Fibroblast of villous mesenchyme (primary cell): ENCODE measurements at regions not wholly inside any gene's neighbourhood (a gene's known extent, or its start where the extent isn't known, plus 50 kb on each side); places are given as distances from the start of the nearest gene placed in this dataset. TPM values are rescaled to one million over a fixed set of nuclear protein-coding genes. Genes with fewer than 3 reads are reported as not detected.
"Not testable (repeated sequence)": the region's sequence is repeated elsewhere in the genome, so short reads cannot be mapped to it uniquely, and the experiment has no call there.

ENCODE experiments used
- DNase-seq: peaks from one replicate; pipeline ENCODE4 v3.0.0-alpha.2; 2010; ENCODE audit warnings: low read depth
- H3K4me3 ChIP-seq: 2 replicates; pipeline ENCODE4 v1.5.1; 2011; ENCODE audit warnings: low read depth, mild to moderate bottlenecking, low read length
- small RNA-seq: library from RNA; depleted of rRNA; stranded (forward); fragments of <200 nt; gene quantifications from one replicate; pipeline ENCODE3, GENCODE V24; 2012
- TF ChIP-seq, protein P1 (sequence below): IDR thresholded peaks from 2 replicates; pipeline ENCODE4 v1.5.1; 2012; ENCODE audit warnings: low read depth, mild to moderate bottlenecking, low read length; ENCODE audit not compliant: insufficient read depth

DNA sequence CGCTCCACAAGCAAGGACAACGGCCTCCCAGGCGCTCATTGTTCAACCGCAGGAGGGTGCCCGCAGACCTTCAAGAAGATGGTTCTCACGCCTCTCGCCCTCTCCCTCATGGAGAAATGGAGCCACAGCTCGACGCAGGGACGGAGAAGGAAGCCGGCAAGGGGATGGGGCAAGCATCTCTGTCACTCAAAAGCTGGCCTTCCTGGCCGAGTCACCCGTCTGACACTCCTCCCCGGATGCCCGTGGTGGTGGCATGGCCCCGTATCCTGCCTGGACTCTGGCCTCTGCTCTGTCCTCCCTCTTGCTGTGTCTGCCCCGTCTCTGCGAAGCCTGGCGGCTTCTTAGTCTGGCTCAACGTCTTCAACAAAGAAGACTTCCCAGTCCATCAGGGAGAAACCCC, 1405.7 kb upstream of the PCDH10 start:
- H3K4me3 ChIP-seq: not testable (repeated sequence)

DNA sequence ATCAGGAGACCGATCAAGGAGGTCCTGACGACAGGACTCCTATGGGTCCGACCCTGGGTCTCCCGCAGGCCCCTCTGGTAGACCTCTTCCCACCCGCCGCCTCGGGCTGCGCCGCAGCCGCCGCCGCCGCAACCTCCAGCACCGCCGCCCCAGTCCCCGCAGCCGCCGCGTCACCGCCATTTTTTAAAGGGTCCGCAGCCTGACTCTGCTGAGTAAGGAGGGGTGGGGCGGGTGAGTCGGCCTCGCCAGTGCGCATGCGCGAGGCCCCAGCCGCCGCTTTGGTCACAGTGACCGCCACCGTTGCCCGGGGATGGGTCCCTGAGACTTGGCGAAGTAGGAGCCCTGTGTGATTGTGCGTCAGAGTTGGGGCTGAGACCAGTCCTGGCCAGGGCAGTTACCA, 1401.9 kb upstream of the PCDH10 start:
- not testable (repeated sequence) for H3K4me3 ChIP-seq, DNase-seq

More for the DNA sequence above, 1405.7 kb upstream of the PCDH10 start:
- DNase-seq: not testable (repeated sequence)

DNA sequence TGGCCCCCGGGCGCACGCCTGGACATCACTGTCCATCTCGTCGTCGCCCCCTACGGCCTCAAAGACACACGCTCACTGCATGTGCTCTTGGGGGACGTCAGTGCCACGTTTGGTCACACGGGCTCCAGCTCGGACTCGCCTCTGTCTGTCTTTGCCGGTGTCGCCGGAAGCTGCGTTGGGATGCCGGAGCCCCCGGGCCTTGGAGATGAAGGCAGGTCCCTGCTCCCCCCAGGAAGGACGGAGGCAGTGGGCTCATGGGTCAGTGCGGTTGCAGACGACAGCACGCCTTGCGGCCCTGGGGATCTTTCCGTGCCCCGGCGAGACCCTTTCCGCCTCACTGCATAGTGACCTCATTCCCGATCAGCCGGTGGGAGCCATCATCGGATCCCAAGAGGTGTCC, 1399.9 kb upstream of the PCDH10 start:
- not testable (repeated sequence) for H3K4me3 ChIP-seq, DNase-seq

DNA sequence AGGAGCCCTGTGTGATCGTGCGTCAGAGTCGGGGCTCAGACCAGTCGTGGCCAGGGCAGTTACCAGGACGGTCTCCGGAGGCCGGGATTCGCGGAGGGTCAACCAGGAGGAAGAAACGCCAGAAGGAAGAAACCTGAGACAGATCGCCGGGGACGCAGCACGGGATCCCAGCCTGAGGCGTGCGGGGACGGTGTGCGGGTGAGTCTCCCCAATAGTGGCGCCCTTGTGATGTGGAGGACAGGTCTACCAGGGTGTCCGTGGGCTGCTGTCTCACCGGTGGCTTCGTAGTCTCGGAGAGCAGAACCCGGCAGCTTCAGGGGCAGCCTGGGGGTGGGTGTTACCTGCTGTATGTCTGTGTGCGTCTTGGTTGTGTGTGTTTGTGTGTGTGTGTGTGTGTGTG, 1399.1 kb upstream of the PCDH10 start:
- H3K4me3 ChIP-seq, DNase-seq: not testable (repeated sequence)

DNA sequence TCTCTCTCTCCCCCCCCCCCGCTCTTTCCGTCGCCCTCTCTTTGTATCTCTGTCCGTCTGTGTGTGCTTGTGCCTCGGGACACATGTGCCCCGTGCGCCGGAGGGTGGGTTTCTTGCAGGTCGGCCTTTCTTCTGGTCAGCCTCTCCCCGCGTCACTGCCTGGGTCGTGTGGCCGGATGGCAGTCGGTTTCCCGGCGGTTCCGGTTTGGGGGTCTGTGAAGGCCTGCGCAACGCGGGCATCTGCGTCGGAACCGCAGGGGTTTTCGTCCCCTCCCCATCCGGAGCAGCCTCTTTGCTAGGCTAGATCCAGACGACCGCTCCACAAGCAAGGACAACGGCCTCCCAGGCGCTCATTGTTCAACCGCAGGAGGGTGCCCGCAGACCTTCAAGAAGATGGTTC, 1398.6 kb upstream of the PCDH10 start:
- DNase-seq: not testable (repeated sequence)

DNA sequence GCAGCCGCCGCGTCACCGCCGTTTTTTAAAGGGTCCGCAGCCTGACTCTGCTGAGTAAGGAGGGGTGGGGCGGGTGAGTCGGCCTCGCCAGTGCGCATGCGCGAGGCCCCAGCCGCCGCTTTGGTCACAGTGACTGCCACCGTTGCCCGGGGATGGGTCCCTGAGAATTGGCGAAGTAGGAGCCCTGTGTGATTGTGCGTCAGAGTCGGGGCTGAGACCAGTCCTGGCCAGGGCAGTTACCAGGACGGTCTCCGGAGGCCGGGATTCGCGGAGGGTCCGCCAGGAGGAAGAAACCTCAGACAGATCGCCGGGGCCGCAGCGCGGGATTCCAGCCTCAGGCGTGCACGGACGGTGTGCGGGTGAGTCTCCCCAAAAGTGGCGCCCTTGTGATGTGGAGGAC, 1386.9 kb upstream of the PCDH10 start:
- peak; percentile 8 for DNase-seq
- H3K4me3 ChIP-seq: peak overlapping the region; percentile 47

More for the DNA sequence above, 1398.6 kb upstream of the PCDH10 start:
- not testable (repeated sequence) for H3K4me3 ChIP-seq

DNA sequence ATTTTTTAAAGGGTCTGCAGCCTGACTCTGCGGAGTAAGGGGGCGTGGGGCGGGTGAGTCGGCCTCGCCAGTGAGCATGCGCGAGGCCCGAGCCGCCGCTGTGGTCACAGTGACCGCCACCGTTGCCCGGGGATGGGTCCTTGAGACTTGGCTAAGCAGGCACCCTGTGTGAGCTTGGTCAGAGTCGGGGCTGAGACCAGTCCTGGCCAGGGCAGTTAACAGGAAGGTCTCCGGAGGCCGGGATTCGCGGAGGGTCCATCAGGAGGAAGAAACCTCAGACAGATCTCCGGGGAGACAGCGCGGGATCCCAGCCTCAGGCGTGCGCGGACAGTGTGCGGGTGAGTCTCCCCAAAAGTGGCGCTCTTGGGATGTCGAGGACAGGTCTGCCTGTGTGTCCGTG, 1384.4 kb upstream of the PCDH10 start:
- no peak overlapping the region for H3K4me3 ChIP-seq
- TF ChIP-seq, protein P1, sequence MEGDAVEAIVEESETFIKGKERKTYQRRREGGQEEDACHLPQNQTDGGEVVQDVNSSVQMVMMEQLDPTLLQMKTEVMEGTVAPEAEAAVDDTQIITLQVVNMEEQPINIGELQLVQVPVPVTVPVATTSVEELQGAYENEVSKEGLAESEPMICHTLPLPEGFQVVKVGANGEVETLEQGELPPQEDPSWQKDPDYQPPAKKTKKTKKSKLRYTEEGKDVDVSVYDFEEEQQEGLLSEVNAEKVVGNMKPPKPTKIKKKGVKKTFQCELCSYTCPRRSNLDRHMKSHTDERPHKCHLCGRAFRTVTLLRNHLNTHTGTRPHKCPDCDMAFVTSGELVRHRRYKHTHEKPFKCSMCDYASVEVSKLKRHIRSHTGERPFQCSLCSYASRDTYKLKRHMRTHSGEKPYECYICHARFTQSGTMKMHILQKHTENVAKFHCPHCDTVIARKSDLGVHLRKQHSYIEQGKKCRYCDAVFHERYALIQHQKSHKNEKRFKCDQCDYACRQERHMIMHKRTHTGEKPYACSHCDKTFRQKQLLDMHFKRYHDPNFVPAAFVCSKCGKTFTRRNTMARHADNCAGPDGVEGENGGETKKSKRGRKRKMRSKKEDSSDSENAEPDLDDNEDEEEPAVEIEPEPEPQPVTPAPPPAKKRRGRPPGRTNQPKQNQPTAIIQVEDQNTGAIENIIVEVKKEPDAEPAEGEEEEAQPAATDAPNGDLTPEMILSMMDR: no peak
- DNase-seq: no peak

DNA sequence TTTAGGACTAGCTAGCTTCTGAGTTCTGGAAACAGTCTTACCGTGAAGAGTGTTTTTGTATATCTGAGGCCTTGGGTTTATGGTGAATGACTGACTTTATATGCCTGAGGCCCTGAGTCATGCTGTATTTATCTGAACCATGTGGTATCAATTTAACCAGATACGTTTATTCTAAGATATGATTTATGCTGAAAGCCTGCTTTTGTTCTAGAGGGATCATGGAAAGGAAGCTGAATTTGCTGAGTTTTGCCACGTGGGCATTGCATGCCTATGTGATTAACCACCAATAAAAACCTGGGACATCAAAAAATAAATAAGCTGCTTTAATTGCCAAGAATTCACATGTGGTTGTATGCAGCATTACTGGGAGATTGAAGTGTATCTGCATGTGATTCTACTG, 1374.7 kb upstream of the PCDH10 start:
- H3K4me3 ChIP-seq: not testable (repeated sequence)
- peak; percentile 92 for DNase-seq

DNA sequence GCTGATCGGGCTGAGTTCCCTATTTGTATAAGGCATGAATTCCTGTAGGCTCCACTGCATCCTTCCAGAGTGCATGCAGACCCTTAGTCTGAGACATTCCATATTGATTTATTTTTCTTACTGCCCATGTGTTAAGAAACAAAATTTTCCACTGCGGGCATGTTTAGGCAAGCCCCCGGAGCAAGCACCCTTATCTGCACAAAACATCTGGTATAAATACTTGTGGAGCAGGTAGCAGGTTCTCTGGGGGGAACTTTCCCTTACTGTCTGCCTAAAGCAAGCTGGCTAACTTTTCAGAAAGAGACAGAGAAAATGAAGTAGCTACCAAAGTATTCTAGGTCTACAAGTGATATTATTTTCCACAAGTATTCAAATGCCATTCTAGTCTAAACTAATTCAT, 1338.5 kb upstream of the PCDH10 start:
- H3K4me3 ChIP-seq: not testable (repeated sequence)
- DNase-seq: peak; percentile 4

Small RNA genes lying in the stretch of these regions (small RNA-seq; reads per million reads assigned to genes)
- gene AC105424.1 (not detected), gene RF00156 (not detected), gene RN7SL205P (not detected), gene RNU6-224P (not detected)
